GM21381 (cell line): ENCODE measurements at regions not wholly inside any gene's neighbourhood (a gene's known extent, or its start where the extent isn't known, plus 50 kb on each side); places are given as distances from the start of the nearest gene placed in this dataset.

ENCODE experiments used
- ATAC-seq: cut with Tn5 transposase; IDR thresholded peaks from one replicate; pipeline ENCODE4 v1.9.1; 2021; ENCODE audit warnings: mild to moderate bottlenecking, moderate library complexity; ENCODE audit not compliant: unreplicated experiment

GRCh38 chr5:167952278-167952995 is 339.0 kb upstream of the WWC1 start:
- no peak for ATAC-seq

- ATAC-seq, result no peak
These were observed 338.2 kb upstream of the WWC1 start for GRCh38 chr5:167953151-167953798.

GRCh38 chr5:167961731-167962130 is 329.7 kb upstream of the WWC1 start:
- ATAC-seq, result no peak

GRCh38 chr5:167964529-167964928 is 326.9 kb upstream of the WWC1 start:
- ATAC-seq, result no peak

DNA sequence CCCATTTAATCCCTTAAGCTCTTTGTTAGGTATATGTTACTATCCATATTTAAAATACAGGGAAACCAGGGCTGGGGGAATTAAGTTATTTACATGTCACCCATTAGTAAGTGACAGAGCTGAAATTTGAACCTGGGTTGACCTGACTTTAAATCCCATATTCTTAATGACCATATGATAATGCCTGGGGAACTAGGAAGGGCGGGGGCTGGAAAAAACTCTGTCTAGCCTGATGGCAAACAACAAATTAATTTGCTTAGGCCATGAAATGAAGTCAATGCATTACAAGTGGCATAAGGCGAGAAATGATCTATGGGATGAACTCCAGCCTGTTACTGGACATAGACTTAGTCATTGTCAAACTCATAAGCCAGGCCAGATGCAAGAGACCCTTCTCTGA is 325.7 kb upstream of the WWC1 start:
- ATAC-seq, result no peak

DNA sequence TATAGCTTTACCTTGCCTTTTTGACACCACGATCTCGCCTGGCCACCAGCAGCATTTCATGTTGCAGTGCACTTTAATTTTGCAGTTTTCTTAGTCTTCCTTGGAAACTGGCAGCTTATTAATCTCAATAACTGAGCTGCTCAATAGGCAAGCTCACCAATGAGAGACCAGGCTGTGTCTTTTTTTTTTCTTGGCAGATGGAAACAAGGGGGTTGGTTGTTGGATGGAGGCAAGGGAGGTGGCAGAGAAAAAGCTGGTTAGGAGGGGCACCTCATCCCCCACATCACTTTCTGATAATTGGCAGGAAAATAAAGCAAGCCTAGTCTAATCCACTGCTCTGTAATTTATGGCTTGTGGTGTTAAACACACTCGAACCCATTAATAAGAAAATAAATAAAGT is 324.5 kb upstream of the WWC1 start:
- ATAC-seq, result no peak

GRCh38 chr5:167967494-167968177 is 323.8 kb upstream of the WWC1 start:
- ATAC-seq, result no peak

- ATAC-seq, result no peak
These were observed 322.6 kb upstream of the WWC1 start for GRCh38 chr5:167968837-167969236.

DNA sequence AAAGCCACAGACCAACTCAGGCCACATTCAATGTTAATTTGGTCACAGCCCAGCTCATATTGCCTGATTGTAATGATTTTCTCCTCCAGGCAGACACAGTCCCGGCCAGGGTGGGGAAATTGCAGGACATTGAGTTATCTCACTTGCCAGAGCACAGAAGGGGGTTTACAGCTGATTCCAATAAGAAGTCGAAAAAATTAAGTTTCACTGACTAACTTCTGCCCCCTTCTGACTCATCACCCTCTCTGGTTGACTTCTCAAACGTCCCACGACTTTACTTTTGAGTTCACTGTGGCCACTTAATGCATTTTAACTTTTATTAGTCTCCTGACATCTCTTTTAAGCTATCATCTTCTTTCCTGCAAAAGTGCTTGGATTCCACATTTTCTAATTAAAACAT is 321.4 kb upstream of the WWC1 start:
- peak; percentile 65 for ATAC-seq

GRCh38 chr5:167971706-167972105 is 319.7 kb upstream of the WWC1 start:
- ATAC-seq, result no peak

GRCh38 chr5:167973126-167973525 is 318.3 kb upstream of the WWC1 start:
- no peak for ATAC-seq

GRCh38 chr5:167984951-167985350 is 306.5 kb upstream of the WWC1 start:
- ATAC-seq, result no peak

DNA sequence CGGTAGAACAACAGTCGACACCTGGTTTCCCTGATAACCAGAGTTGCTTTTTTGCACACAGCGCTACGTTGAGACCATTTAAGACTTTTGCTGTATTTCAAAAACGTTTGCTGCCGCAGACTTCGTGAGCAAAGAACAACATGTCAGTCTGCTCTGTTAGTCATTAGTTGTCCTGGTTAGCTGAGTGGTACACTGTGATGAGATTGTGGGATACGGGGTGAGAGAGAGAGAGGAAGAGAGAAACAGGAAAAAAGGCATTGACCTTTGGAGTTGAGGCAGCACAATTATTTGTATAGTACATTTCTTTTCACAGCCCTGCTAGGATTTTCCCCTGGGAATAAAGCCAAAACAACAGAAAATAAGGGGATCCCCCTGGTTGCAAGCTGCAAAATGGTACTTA is 306.1 kb upstream of the WWC1 start:
- ATAC-seq, result no peak

DNA sequence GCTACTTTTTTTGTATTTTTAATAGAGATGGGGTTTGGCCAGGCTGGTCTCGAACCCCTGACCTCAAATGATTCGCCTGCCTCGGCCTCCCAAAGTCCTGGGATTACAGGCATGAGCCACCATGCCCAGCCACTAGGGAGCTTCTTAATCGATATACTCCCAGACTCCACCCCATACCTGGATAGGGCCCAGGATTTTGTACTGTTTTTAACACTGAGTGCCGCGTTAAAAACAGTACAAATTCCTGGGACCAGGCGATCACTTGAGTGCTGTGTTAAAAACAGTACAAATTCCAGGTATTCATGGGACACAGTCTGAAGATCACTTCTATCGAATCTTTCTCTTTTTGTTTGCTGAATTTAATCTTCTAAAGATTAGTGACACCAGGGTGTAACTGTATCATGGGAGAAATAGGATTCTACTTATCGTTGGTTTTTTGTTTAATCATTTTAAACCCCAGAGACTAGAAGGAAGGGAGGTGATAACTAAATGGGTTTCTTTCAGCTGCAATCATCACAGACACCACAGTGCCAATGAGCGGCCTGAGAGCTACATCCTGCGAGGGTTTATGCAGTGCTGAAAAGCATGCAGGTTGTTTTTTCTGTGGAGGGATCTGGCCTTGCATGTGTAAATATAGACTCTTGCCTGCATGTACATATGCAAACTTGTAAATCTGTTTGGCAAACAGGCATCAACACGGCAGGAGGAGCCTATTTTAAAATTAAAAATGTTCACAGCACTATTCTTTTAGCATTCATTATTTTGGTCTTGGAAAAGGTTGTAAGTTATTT is 303.8 kb upstream of the WWC1 start:
- ATAC-seq, result no peak

GRCh38 chr5:167992868-167993267 is 298.6 kb upstream of the WWC1 start:
- ATAC-seq, result no peak

- ATAC-seq, result no peak
These were observed 297.7 kb upstream of the WWC1 start for GRCh38 chr5:167993771-167994170.

DNA sequence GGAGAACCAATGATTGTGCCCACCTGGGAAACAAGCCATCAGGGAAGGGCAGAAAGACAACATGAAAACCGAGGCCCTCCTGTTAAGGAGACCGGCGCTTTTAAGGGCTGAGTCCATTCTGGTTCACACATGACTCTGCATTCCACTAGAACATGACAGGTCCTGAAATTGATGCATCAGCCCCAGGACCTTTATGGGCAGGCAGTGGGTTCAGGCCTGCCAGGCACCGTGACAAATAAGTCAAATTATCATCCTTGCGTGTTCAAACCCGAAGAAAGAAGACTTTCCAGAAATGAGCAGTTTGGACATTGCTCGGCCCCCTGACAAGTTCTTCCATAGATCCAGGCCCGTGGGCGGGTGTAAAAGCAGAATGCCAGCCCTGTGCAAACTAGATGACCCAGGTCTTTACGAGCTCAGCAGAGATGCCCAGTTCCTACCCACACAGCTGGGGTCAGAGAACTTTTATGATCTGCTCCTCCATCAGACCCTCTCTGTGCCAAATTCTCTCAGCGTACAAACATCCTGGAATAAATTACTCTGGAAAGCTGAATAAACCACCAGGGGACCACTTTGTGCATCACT is 295.5 kb upstream of the WWC1 start:
- ATAC-seq, result no peak

- ATAC-seq, result no peak
These were observed 293.2 kb upstream of the WWC1 start for GRCh38 chr5:167998148-167998767.

GRCh38 chr5:167999182-167999581 is 292.3 kb upstream of the WWC1 start:
- no peak for ATAC-seq

DNA sequence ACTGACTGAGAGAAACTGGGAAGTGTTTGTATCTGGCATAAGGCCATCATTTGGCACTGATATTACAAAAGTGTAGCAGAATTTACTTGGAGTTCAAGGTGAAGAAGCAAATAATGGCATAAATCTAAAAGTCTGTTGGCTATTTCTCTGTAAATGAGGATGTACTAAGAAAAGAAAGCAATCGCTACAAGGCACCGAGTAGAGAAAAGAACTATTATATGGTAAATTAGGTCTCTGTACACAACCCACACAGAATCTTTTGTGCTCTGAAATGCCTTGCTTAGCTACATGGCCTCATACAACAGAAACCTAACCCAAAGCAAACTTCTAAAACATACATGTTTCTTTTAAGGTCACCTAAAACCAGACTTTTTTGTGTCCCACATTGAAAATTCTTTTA is 290.1 kb upstream of the WWC1 start:
- ATAC-seq, result no peak

- no peak for ATAC-seq
These were observed 289.3 kb upstream of the WWC1 start for GRCh38 chr5:168002116-168002515.
